ENCODE measurements at regions not wholly inside any gene's neighbourhood (a gene's known extent, or its start where the extent isn't known, plus 50 kb on each side); places are given as distances from the start of the nearest gene placed in this dataset.

GRCh38 chr3:150202711-150203110 lies 205.4 kb upstream of the TSC22D2 start:
- H3K9ac ChIP-seq (ENCODE audit: low read depth, low read length) = no peak overlapping the region
- POLR2A ChIA-PET (ENCODE audit: unreplicated experiment) = no interaction called here
- H4K5ac ChIP-seq (ENCODE audit: low read depth, low read length) = no peak overlapping the region
- no TSS peak for BruUV-seq (replicated peaks)
- H2BK15ac ChIP-seq (ENCODE audit: low read depth, low read length) = no peak overlapping the region
- H3K79me1 ChIP-seq (ENCODE audit: low read depth in 1 of 2, low read length in 2 of 2) = no peaks in the 10 kb centered on the region
- H3K14ac ChIP-seq (replicated peaks; ENCODE audit: low read depth, low read length) = no peak overlapping the region
- no peaks in the 10 kb centered on the region for H4K20me1 ChIP-seq (ENCODE audit: insufficient read depth, low read length)
- intact Hi-C loops (cut with micrococcal nuclease) (no loop called here), in situ Hi-C loops (cut with MboI; ENCODE audit: low sequenced_read_pairs) (no loop called here), dilution Hi-C loops (cut with HindIII; ENCODE audit: low sequenced_read_pairs, unreplicated experiment) (no loop called here)
- no peak overlapping the region for H3K4ac ChIP-seq (ENCODE audit: low read depth, low read length)
- H4K8ac ChIP-seq (ENCODE audit: low read depth in 2 of 2, low read length in 2 of 2) = no peak overlapping the region
- H2BK5ac ChIP-seq (ENCODE audit: low read depth, low read length, poor library complexity, severe bottlenecking) = no peak overlapping the region
- H2BK20ac ChIP-seq (ENCODE audit: low read depth, low read length) = no peak overlapping the region
- DNase-seq = no peak
- H3K56ac ChIP-seq (ENCODE audit: extremely low read depth, insufficient read depth, low read length) = no peak overlapping the region
- no peak for ATAC-seq (ENCODE audit: low read depth)
- WGBS, 2 experiments (ENCODE audit: extremely low coverage in 2 of 2, insufficient read length in 1 of 2) = no CpG with 5 or more reads among the region's 1 CpG
- TF ChIP-seq RAD21 (IDR thresholded peaks at IDR 0.05; ENCODE audit: low read length) (no peak), POLR2A (IDR thresholded peaks at IDR 0.05; ENCODE audit: low read depth, low read length) (no peak), MAZ (IDR thresholded peaks at IDR 0.05; ENCODE audit: borderline replicate concordance, low read depth, low read length) (no peak), RCOR1 (IDR thresholded peaks at IDR 0.05; ENCODE audit: insufficient replicate concordance, low read length) (no peak), ELK1 (IDR thresholded peaks at IDR 0.05; ENCODE audit: borderline replicate concordance, low read depth, low read length) (no peak), USF2 (IDR thresholded peaks at IDR 0.05; ENCODE audit: low read depth, low read length) (no peak), BHLHE40 (IDR thresholded peaks at IDR 0.05; ENCODE audit: low read depth, low read length) (no peak), RFX5 (IDR thresholded peaks at IDR 0.05; ENCODE audit: low read depth, low read length) (no peak), SMC3 (IDR thresholded peaks at IDR 0.05; ENCODE audit: low read depth, low read length) (no peak), CTCF (conservative IDR thresholded peaks at IDR 0.05; ENCODE audit: low read depth, low read length) (no peak), FOS (IDR thresholded peaks at IDR 0.05; ENCODE audit: low read depth, low read length) (no peak), CHD1 (IDR thresholded peaks at IDR 0.05; ENCODE audit: low read depth, low read length) (no peak), MAFK (IDR thresholded peaks at IDR 0.05; ENCODE audit: low read depth, low read length) (no peak)
- no peaks in the 10 kb centered on the region for H3K4me1 ChIP-seq (ENCODE audit: control insufficient read depth, insufficient read depth, low read length)
- CTCF ChIA-PET = no interaction called here
- no peak overlapping the region for H3K27ac ChIP-seq (ENCODE audit: insufficient read depth, low read length)
- H2AFZ ChIP-seq (replicated peaks; ENCODE audit: low read length, poor library complexity) = no peak overlapping the region
- H3K4me2 ChIP-seq (ENCODE audit: low read depth, low read length) = no peak overlapping the region
- H4K91ac ChIP-seq (ENCODE audit: insufficient read depth, low read depth, low read length) = no peak overlapping the region
- H3K9me1 ChIP-seq (ENCODE audit: insufficient read depth, low read length) = no peaks in the 10 kb centered on the region
- H2BK120ac ChIP-seq (ENCODE audit: low read depth, low read length) = no peak overlapping the region
- no peak overlapping the region for H3K4me3 ChIP-seq (ENCODE audit: insufficient read depth, low read depth, low read length)
- H3K23ac ChIP-seq (ENCODE audit: low read depth, low read length) = no peak overlapping the region
- peaks cover 2% of the 10 kb centered on the region; the same call in 1 of the 2 replicates for H3K9me3 ChIP-seq (ENCODE audit: control insufficient read depth, insufficient read depth, low read length)
- H2AK5ac ChIP-seq (ENCODE audit: low read depth, low read length) = no peak overlapping the region
- no peak overlapping the region for H3K18ac ChIP-seq (ENCODE audit: low read depth, low read length)
- H2AK9ac ChIP-seq (replicated peaks; ENCODE audit: low read depth, low read length, poor library complexity) = no peak overlapping the region
- H3K27me3 ChIP-seq (ENCODE audit: control insufficient read depth, insufficient read depth, low read length) = peaks cover 3% of the 10 kb centered on the region; the same call in 1 of the 2 replicates
- no peaks in the 10 kb centered on the region for H3K36me3 ChIP-seq (ENCODE audit: control insufficient read depth, insufficient read depth, low read length)

Measured in IMR-90 (cell line).